NCI-H774 (cell line): ENCODE measurements at regions not wholly inside any gene's neighbourhood (a gene's known extent, or its start where the extent isn't known, plus 50 kb on each side); places are given as distances from the start of the nearest gene placed in this dataset.

Experiments
- DNase-seq: peaks from one replicate; lab custom pipeline; 2025; lab: John Stamatoyannopoulos, UW

- DNase-seq: no peak
Measured at GRCh38 chr16:88287219-88287618, 95.5 kb upstream of the ZNF469 start.

- DNase-seq: no peak
Measured at GRCh38 chr16:88288303-88288702, 94.5 kb upstream of the ZNF469 start.

- no peak for DNase-seq
Measured at GRCh38 chr16:88289001-88289400, 93.8 kb upstream of the ZNF469 start.

GRCh38 chr16:88289561-88289960 is 93.2 kb upstream of the ZNF469 start:
- no peak for DNase-seq

- DNase-seq: no peak
Measured at GRCh38 chr16:88289968-88290401, 92.8 kb upstream of the ZNF469 start.

GRCh38 chr16:88290850-88291830 is 91.6 kb upstream of the ZNF469 start:
- no peak for DNase-seq

GRCh38 chr16:88292007-88292970 is 90.5 kb upstream of the ZNF469 start:
- DNase-seq: no peak

- no peak for DNase-seq
Measured at GRCh38 chr16:88293097-88293496, 89.7 kb upstream of the ZNF469 start.

- no peak for DNase-seq
Measured at GRCh38 chr16:88295671-88296436, 86.9 kb upstream of the ZNF469 start.

- no peak for DNase-seq
Measured at GRCh38 chr16:88296437-88297177, 86.2 kb upstream of the ZNF469 start.

GRCh38 chr16:88297178-88297720 is 85.5 kb upstream of the ZNF469 start:
- no peak for DNase-seq

GRCh38 chr16:88298181-88298832 is 84.5 kb upstream of the ZNF469 start:
- no peak for DNase-seq

- no peak for DNase-seq
Measured at GRCh38 chr16:88298833-88299745, 83.7 kb upstream of the ZNF469 start.

GRCh38 chr16:88299751-88300462 is 82.9 kb upstream of the ZNF469 start:
- DNase-seq: no peak

GRCh38 chr16:88300463-88300835 is 82.3 kb upstream of the ZNF469 start:
- no peak for DNase-seq

- DNase-seq: no peak
Measured at GRCh38 chr16:88301431-88301830, 81.3 kb upstream of the ZNF469 start.

GRCh38 chr16:88301886-88302285 is 80.9 kb upstream of the ZNF469 start:
- DNase-seq: no peak

- DNase-seq: no peak
Measured at GRCh38 chr16:88302666-88303065, 80.1 kb upstream of the ZNF469 start.

GRCh38 chr16:88303405-88303804 is 79.4 kb upstream of the ZNF469 start:
- no peak for DNase-seq
